ENCODE measurements at regions not wholly inside any gene's neighbourhood (a gene's known extent, or its start where the extent isn't known, plus 50 kb on each side); places are given as distances from the start of the nearest gene placed in this dataset.
"Not testable (repeated sequence)": the region's sequence is repeated elsewhere in the genome, so short reads cannot be mapped to it uniquely, and the experiment has no call there.

- Histone ChIP-seq H3K27ac (ENCODE audit: low read depth, low read length) (no peak overlapping the region), H3K9me3 (ENCODE audit: control insufficient read depth, insufficient read depth, low read depth, low read length) (peaks cover 11% of the 10 kb centered on the region; the same call in 1 of the 2 replicates), H3K4me1 (ENCODE audit: control insufficient read depth, insufficient read depth, low read length) (no peaks in the 10 kb centered on the region)
These were observed 353.4 kb downstream of the TLE1 start for GRCh38 chr9:81335879-81336421.

GRCh38 chr9:81321551-81321950 is 367.8 kb downstream of the TLE1 start:
- no peaks in the 10 kb centered on the region for H3K36me3 ChIP-seq (ENCODE audit: control insufficient read depth, insufficient read depth, low read length)
- H3K27ac ChIP-seq (ENCODE audit: low read depth, low read length): no peak overlapping the region
- H3K4me1 ChIP-seq (ENCODE audit: control insufficient read depth, insufficient read depth, low read length): no peaks in the 10 kb centered on the region
- H3K9me3 ChIP-seq (ENCODE audit: control insufficient read depth, insufficient read depth, low read depth, low read length): peaks cover 21% of the 10 kb centered on the region
- H3K27me3 ChIP-seq (ENCODE audit: control insufficient read depth, insufficient read depth, low read length): no peaks in the 10 kb centered on the region
- H3K4me3 ChIP-seq (ENCODE audit: low read depth, low read length): no peak overlapping the region
- H3K9ac ChIP-seq (ENCODE audit: low read length): no peak overlapping the region

More at GRCh38 chr9:81335879-81336421, 353.4 kb downstream of the TLE1 start:
- Histone ChIP-seq H3K27me3 (ENCODE audit: control insufficient read depth, insufficient read depth, low read length) (no peaks in the 10 kb centered on the region), H3K9ac (ENCODE audit: low read length) (no peak overlapping the region), H3K4me3 (ENCODE audit: low read depth, low read length) (no peak overlapping the region), H3K36me3 (ENCODE audit: control insufficient read depth, insufficient read depth, low read length) (no peaks in the 10 kb centered on the region)

DNA sequence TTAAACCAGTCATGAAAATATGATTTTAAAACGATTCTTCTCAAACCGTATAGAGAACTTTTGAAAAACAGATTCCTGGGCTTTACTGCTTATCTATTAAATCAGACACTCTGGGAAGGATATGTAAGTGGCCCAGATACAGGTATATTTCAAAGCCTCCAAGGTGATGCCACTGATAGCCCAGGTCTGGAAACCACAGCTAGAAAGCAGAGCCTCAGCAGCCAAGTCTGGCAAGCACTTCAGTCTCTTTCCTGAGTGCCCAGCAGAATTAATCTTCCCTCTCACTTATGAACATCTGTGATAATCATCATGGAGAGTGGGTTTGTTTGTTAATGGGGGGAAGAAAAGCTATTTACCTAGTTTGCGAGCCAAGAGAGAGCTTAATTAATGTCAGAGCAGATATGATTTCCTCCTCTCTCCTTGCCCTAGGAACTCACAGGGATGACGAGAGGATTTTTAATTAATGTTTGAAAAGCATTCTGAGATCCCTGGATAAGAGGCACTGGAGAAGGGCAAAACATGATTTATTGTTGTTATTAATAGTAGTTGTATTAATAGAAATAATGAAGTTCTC is 368.4 kb downstream of the TLE1 start:
- H3K27me3 ChIP-seq (ENCODE audit: control insufficient read depth, insufficient read depth, low read length): no peaks in the 10 kb centered on the region
- no peak overlapping the region for H3K27ac ChIP-seq (ENCODE audit: low read depth, low read length)
- H3K9ac ChIP-seq (ENCODE audit: low read length): no peak overlapping the region

GRCh38 chr9:81318571-81318970 is 370.8 kb downstream of the TLE1 start:
- Histone ChIP-seq H3K9ac (ENCODE audit: low read length) (no peak overlapping the region), H3K4me3 (ENCODE audit: low read depth, low read length) (no peak overlapping the region), H3K27me3 (ENCODE audit: control insufficient read depth, insufficient read depth, low read length) (no peaks in the 10 kb centered on the region), H3K4me1 (ENCODE audit: control insufficient read depth, insufficient read depth, low read length) (no peaks in the 10 kb centered on the region), H3K9me3 (ENCODE audit: control insufficient read depth, insufficient read depth, low read depth, low read length) (peaks cover 31% of the 10 kb centered on the region), H3K27ac (ENCODE audit: low read depth, low read length) (no peak overlapping the region), H3K36me3 (ENCODE audit: control insufficient read depth, insufficient read depth, low read length) (no peaks in the 10 kb centered on the region)

More for the DNA sequence above, 368.4 kb downstream of the TLE1 start:
- peaks cover 22% of the 10 kb centered on the region for H3K9me3 ChIP-seq (ENCODE audit: control insufficient read depth, insufficient read depth, low read depth, low read length)
- no peaks in the 10 kb centered on the region for H3K36me3 ChIP-seq (ENCODE audit: control insufficient read depth, insufficient read depth, low read length)
- H3K4me3 ChIP-seq (ENCODE audit: low read depth, low read length): no peak overlapping the region
- H3K4me1 ChIP-seq (ENCODE audit: control insufficient read depth, insufficient read depth, low read length): no peaks in the 10 kb centered on the region

DNA sequence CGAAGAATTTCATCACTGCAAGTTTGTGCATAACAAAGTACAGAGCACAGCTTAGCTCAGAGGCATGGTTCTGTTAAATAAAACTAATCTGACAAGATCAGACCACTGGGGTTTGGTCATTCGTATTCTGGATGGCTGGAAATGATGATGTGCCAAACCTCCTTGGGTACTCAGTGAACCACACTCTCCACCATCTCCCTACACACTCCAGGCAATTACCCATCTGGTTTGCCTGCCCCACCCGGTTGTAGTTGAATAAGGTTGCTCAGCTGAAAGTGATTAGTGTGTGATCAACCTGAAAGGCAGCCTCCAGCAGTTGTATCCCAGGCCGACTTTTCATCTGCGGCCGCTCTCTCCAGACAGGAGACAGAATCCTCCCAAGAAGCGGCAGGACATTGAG is 371.4 kb downstream of the TLE1 start:
- H3K27ac ChIP-seq (ENCODE audit: low read depth, low read length): no peak overlapping the region
- H3K27me3 ChIP-seq (ENCODE audit: control insufficient read depth, insufficient read depth, low read length): no peaks in the 10 kb centered on the region
- H3K4me3 ChIP-seq (ENCODE audit: low read depth, low read length): no peak overlapping the region
- H3K9me3 ChIP-seq (ENCODE audit: control insufficient read depth, insufficient read depth, low read depth, low read length): peaks cover 28% of the 10 kb centered on the region
- H3K9ac ChIP-seq (ENCODE audit: low read length): no peak overlapping the region
- H3K36me3 ChIP-seq (ENCODE audit: control insufficient read depth, insufficient read depth, low read length): no peaks in the 10 kb centered on the region
- H3K4me1 ChIP-seq (ENCODE audit: control insufficient read depth, insufficient read depth, low read length): no peaks in the 10 kb centered on the region

- Histone ChIP-seq H3K4me1 (ENCODE audit: control insufficient read depth, insufficient read depth, low read length) (no peaks in the 10 kb centered on the region), H3K4me3 (ENCODE audit: low read depth, low read length) (no peak overlapping the region), H3K9me3 (ENCODE audit: control insufficient read depth, insufficient read depth, low read depth, low read length) (peaks cover 28% of the 10 kb centered on the region), H3K27me3 (ENCODE audit: control insufficient read depth, insufficient read depth, low read length) (no peaks in the 10 kb centered on the region), H3K27ac (ENCODE audit: low read depth, low read length) (no peak overlapping the region), H3K36me3 (ENCODE audit: control insufficient read depth, insufficient read depth, low read length) (no peaks in the 10 kb centered on the region), H3K9ac (ENCODE audit: low read length) (no peak overlapping the region)
These were observed 372.1 kb downstream of the TLE1 start for GRCh38 chr9:81317223-81317622.

GRCh38 chr9:81314490-81314889 is 374.9 kb downstream of the TLE1 start:
- no peaks in the 10 kb centered on the region for H3K36me3 ChIP-seq (ENCODE audit: control insufficient read depth, insufficient read depth, low read length)
- no peak overlapping the region for H3K27ac ChIP-seq (ENCODE audit: low read depth, low read length)
- H3K9ac ChIP-seq (ENCODE audit: low read length): no peak overlapping the region
- H3K4me1 ChIP-seq (ENCODE audit: control insufficient read depth, insufficient read depth, low read length): no peaks in the 10 kb centered on the region
- peaks cover 28% of the 10 kb centered on the region for H3K9me3 ChIP-seq (ENCODE audit: control insufficient read depth, insufficient read depth, low read depth, low read length)
- H3K4me3 ChIP-seq (ENCODE audit: low read depth, low read length): no peak overlapping the region
- no peaks in the 10 kb centered on the region for H3K27me3 ChIP-seq (ENCODE audit: control insufficient read depth, insufficient read depth, low read length)

- H3K9me3 ChIP-seq (ENCODE audit: control insufficient read depth, insufficient read depth, low read depth, low read length): peaks cover 28% of the 10 kb centered on the region
- no peaks in the 10 kb centered on the region for H3K36me3 ChIP-seq (ENCODE audit: control insufficient read depth, insufficient read depth, low read length)
- no peaks in the 10 kb centered on the region for H3K27me3 ChIP-seq (ENCODE audit: control insufficient read depth, insufficient read depth, low read length)
- H3K4me1 ChIP-seq (ENCODE audit: control insufficient read depth, insufficient read depth, low read length): no peaks in the 10 kb centered on the region
- no peak overlapping the region for H3K4me3 ChIP-seq (ENCODE audit: low read depth, low read length)
- H3K9ac ChIP-seq (ENCODE audit: low read length): no peak overlapping the region
- H3K27ac ChIP-seq (ENCODE audit: low read depth, low read length): no peak overlapping the region
These were observed 375.5 kb downstream of the TLE1 start for GRCh38 chr9:81313877-81314276.

DNA sequence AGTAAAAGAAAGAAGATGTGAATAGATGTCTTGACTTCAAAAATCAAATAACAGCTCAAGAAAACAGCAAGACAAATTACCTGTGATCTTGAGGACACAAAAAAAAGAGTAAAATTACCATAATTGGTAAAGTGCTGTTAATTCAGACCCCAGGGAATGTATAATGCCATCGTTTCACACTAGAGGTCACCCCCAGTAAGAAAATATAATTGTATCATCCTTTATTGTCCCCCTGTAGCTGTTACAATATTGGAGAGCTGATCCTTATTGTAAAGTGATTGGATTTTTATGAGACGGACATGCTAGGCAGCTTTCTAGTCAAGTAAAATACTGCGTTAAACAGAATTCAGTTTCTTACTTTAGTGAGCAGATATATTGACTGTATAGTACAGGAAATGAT is 377.0 kb downstream of the TLE1 start:
- peaks cover 22% of the 10 kb centered on the region for H3K9me3 ChIP-seq (ENCODE audit: control insufficient read depth, insufficient read depth, low read depth, low read length)
- no peaks in the 10 kb centered on the region for H3K36me3 ChIP-seq (ENCODE audit: control insufficient read depth, insufficient read depth, low read length)
- H3K27me3 ChIP-seq (ENCODE audit: control insufficient read depth, insufficient read depth, low read length): no peaks in the 10 kb centered on the region
- no peak overlapping the region for H3K27ac ChIP-seq (ENCODE audit: low read depth, low read length)
- no peak overlapping the region for H3K9ac ChIP-seq (ENCODE audit: low read length)
- no peaks in the 10 kb centered on the region for H3K4me1 ChIP-seq (ENCODE audit: control insufficient read depth, insufficient read depth, low read length)
- H3K4me3 ChIP-seq (ENCODE audit: low read depth, low read length): no peak overlapping the region

DNA sequence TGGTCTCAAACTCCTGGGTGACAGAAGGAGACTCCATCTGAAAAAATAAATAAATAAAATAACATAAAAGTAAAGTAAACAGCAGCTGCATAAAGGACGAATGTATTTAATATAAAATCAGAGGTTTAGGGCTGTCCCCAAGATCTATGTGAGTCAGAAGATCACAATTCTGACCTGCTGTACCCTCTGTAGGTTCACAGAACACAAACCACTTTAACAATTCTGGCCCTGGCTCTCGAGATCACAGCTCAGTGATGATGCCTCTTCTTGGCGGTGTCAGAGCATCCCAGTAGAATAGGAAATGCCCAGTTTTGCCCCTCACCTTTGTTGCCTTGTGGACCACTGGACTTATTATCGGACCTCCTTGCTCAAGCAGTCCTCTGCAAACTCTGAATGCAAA is 380.9 kb downstream of the TLE1 start:
- Histone ChIP-seq H3K4me3 (ENCODE audit: low read depth, low read length) (no peak overlapping the region), H3K9me3 (ENCODE audit: control insufficient read depth, insufficient read depth, low read depth, low read length) (no peaks in the 10 kb centered on the region), H3K9ac (ENCODE audit: low read length) (no peak overlapping the region), H3K27ac (ENCODE audit: low read depth, low read length) (no peak overlapping the region), H3K27me3 (ENCODE audit: control insufficient read depth, insufficient read depth, low read length) (no peaks in the 10 kb centered on the region), H3K36me3 (ENCODE audit: control insufficient read depth, insufficient read depth, low read length) (no peaks in the 10 kb centered on the region), H3K4me1 (ENCODE audit: control insufficient read depth, insufficient read depth, low read length) (no peaks in the 10 kb centered on the region)

- H3K4me1 ChIP-seq (ENCODE audit: control insufficient read depth, insufficient read depth, low read length); H3K27me3 ChIP-seq (ENCODE audit: control insufficient read depth, insufficient read depth, low read length); H3K27ac ChIP-seq (ENCODE audit: low read depth, low read length); H3K9ac ChIP-seq (ENCODE audit: low read length); H3K9me3 ChIP-seq (ENCODE audit: control insufficient read depth, insufficient read depth, low read depth, low read length); H3K36me3 ChIP-seq (ENCODE audit: control insufficient read depth, insufficient read depth, low read length); H3K4me3 ChIP-seq (ENCODE audit: low read depth, low read length): not testable (repeated sequence)
These were observed 381.6 kb downstream of the TLE1 start for GRCh38 chr9:81307791-81308190.
